Endodermal cell (in vitro differentiated cells): ENCODE measurements at regions not wholly inside any gene's neighbourhood (a gene's known extent, or its start where the extent isn't known, plus 50 kb on each side); places are given as distances from the start of the nearest gene placed in this dataset.

ENCODE experiments used
- DNase-seq: peaks from one replicate; pipeline ENCODE4 v3.0.0-alpha.2; 2017
- H3K27ac ChIP-seq: 2 replicates; pipeline ENCODE4 v1.5.1; 2013; ENCODE audit warnings: mild to moderate bottlenecking, low read depth, low read length, moderate library complexity
- H3K27me3 ChIP-seq: 2 replicates; pipeline ENCODE4 v1.6.1; 2013; ENCODE audit warnings: mild to moderate bottlenecking, low read length, moderate library complexity; ENCODE audit not compliant: insufficient read depth, control insufficient read depth, poor library complexity, severe bottlenecking
- H3K36me3 ChIP-seq: 2 replicates; pipeline ENCODE4 v1.7.0; 2013; ENCODE audit warnings: mild to moderate bottlenecking, low read length, moderate library complexity; ENCODE audit not compliant: control insufficient read depth, insufficient read depth
- H3K4me1 ChIP-seq: one replicate; pipeline ENCODE4 v1.7.0; 2013; ENCODE audit warnings: low read length; ENCODE audit not compliant: control insufficient read depth, insufficient read depth
- H3K4me3 ChIP-seq: 2 replicates; pipeline ENCODE4 v1.5.1; 2013; ENCODE audit warnings: mild to moderate bottlenecking, low read length, moderate library complexity
- H3K9ac ChIP-seq: 2 replicates; pipeline ENCODE4 v1.6.1; 2013; ENCODE audit warnings: mild to moderate bottlenecking, low read length, moderate library complexity; ENCODE audit not compliant: poor library complexity, severe bottlenecking; ENCODE audit errors: extremely low read depth
- H3K9me3 ChIP-seq: 2 replicates; pipeline ENCODE4 v1.6.1; 2013; ENCODE audit warnings: mild to moderate bottlenecking, low read length, moderate library complexity; ENCODE audit not compliant: control insufficient read depth
- H3K27ac Mint-ChIP-seq: 2 replicates; pipeline ENCODE4 v1.8.0; 2020; ENCODE audit warnings: mixed read lengths
- H3K27me3 Mint-ChIP-seq: 2 replicates; pipeline ENCODE4 v1.8.0; 2021; ENCODE audit warnings: mild to moderate bottlenecking, mixed read lengths; ENCODE audit not compliant: insufficient read depth
- H3K36me3 Mint-ChIP-seq: 2 replicates; pipeline ENCODE4 v1.8.0; 2020; ENCODE audit warnings: low read depth, mixed read lengths
- H3K4me1 Mint-ChIP-seq: 2 replicates; pipeline ENCODE4 v1.8.0; 2020; ENCODE audit warnings: mixed read lengths
- H3K4me3 Mint-ChIP-seq: 2 replicates; pipeline ENCODE4 v1.8.0; 2020; ENCODE audit warnings: mild to moderate bottlenecking, moderate library complexity, mixed read lengths
- H3K9me3 Mint-ChIP-seq: 2 replicates; pipeline ENCODE4 v1.8.0; 2020; ENCODE audit warnings: mild to moderate bottlenecking, mixed read lengths
- WGBS, 2 experiments: methylation state at CpG; one replicate each; pipeline versions ENCODE4 v1.1.5 to v1.1.7; 2013; ENCODE audit warnings: missing lambda C conversion rate in 2 of 2, mixed read lengths in 1 of 2; ENCODE audit not compliant: insufficient coverage in 1 of 2, insufficient read length in 1 of 2; 5-methylcytosine and 5-hydroxymethylcytosine counted together
- TF ChIP-seq, protein P1 (sequence below): fragments of 200-600 bp; sonication (generic); conservative IDR thresholded peaks from 2 replicates; pipeline ENCODE4 v1.5.0; 2021; ENCODE audit warnings: antibody characterized with exemption, mild to moderate bottlenecking

GRCh38 chr21:32130031-32130891 is 148.6 kb downstream of the MIS18A start:
- 87 to 97% methylated on average over 3 to 5 of the region's 5 CpGs for WGBS, 2 experiments
- no peak overlapping the region for H3K27ac Mint-ChIP-seq

GRCh38 chr21:32127081-32127480 is 151.8 kb downstream of the MIS18A start:
- Histone ChIP-seq H3K27ac (no peak overlapping the region), H3K4me1 (no peaks in the 10 kb centered on the region), H3K4me3 (no peak overlapping the region), H3K27me3 (no peaks in the 10 kb centered on the region), H3K36me3 (no peaks in the 10 kb centered on the region), H3K9ac (no peak overlapping the region), H3K9me3 (peaks cover 12% of the 10 kb centered on the region)
- Mint-ChIP-seq H3K27ac (no peak overlapping the region), H3K27me3 (no peaks in the 10 kb centered on the region), H3K36me3 (no peaks in the 10 kb centered on the region), H3K4me1 (peaks cover 2% of the 10 kb centered on the region), H3K4me3 (no peak overlapping the region), H3K9me3 (peaks cover 16% of the 10 kb centered on the region)
- no peak for DNase-seq
- WGBS, 2 experiments, result 90 to 100% methylated on average over 1 to 3 of the region's 3 CpGs
- TF ChIP-seq, protein P1, sequence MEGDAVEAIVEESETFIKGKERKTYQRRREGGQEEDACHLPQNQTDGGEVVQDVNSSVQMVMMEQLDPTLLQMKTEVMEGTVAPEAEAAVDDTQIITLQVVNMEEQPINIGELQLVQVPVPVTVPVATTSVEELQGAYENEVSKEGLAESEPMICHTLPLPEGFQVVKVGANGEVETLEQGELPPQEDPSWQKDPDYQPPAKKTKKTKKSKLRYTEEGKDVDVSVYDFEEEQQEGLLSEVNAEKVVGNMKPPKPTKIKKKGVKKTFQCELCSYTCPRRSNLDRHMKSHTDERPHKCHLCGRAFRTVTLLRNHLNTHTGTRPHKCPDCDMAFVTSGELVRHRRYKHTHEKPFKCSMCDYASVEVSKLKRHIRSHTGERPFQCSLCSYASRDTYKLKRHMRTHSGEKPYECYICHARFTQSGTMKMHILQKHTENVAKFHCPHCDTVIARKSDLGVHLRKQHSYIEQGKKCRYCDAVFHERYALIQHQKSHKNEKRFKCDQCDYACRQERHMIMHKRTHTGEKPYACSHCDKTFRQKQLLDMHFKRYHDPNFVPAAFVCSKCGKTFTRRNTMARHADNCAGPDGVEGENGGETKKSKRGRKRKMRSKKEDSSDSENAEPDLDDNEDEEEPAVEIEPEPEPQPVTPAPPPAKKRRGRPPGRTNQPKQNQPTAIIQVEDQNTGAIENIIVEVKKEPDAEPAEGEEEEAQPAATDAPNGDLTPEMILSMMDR, result no peak

More at GRCh38 chr21:32130031-32130891, 148.6 kb downstream of the MIS18A start:
- Mint-ChIP-seq H3K36me3 (no peaks in the 10 kb centered on the region), H3K4me3 (no peak overlapping the region), H3K4me1 (peaks cover 7% of the 10 kb centered on the region), H3K27me3 (no peaks in the 10 kb centered on the region), H3K9me3 (peaks cover 9% of the 10 kb centered on the region)
- Histone ChIP-seq H3K4me1 (no peaks in the 10 kb centered on the region), H3K27ac (no peak overlapping the region), H3K9me3 (peaks cover 10% of the 10 kb centered on the region), H3K36me3 (no peaks in the 10 kb centered on the region), H3K9ac (no peak overlapping the region), H3K27me3 (no peaks in the 10 kb centered on the region), H3K4me3 (no peak overlapping the region)
- DNase-seq, result peak; percentile 5
- TF ChIP-seq, protein P1, result no peak

DNA sequence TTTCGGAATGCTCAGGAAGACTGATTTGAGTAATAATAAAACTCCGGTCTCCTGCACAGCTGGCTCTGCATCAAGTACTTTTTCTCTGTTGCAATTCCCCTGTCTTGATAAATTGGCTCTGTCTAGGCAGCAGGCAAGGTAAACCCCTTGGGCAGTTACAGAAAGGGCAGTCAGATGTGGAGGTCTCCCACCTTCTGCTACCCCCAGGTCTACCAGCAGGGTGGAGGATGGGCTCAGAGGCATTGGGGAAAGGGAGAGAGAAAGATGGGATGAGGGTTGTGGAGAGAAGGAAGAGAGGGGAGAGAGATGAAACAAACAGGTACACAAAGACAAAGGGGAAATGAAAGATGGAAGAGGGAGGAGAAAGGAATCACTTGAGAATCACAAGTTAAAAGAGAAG is 156.8 kb downstream of the MIS18A start:
- Histone ChIP-seq H3K4me3 (no peak overlapping the region), H3K9me3 (peaks cover 8% of the 10 kb centered on the region), H3K36me3 (no peaks in the 10 kb centered on the region), H3K27me3 (no peaks in the 10 kb centered on the region), H3K9ac (no peak overlapping the region), H3K4me1 (no peaks in the 10 kb centered on the region), H3K27ac (no peak overlapping the region)
- peaks cover 16% of the 10 kb centered on the region for H3K9me3 Mint-ChIP-seq
- H3K27ac Mint-ChIP-seq, result no peak overlapping the region
- 98 to 100% methylated on average over 2 of the region's 2 CpGs for WGBS, 2 experiments
- TF ChIP-seq, protein P1, result peak; percentile 18
- no peaks in the 10 kb centered on the region for H3K4me1 Mint-ChIP-seq
- H3K27me3 Mint-ChIP-seq, result no peaks in the 10 kb centered on the region
- peaks cover 2% of the 10 kb centered on the region for H3K36me3 Mint-ChIP-seq
- no peak overlapping the region for H3K4me3 Mint-ChIP-seq
- no peak for DNase-seq
